GM12878 (cell line): ENCODE measurements at regions not wholly inside any gene's neighbourhood (a gene's known extent, or its start where the extent isn't known, plus 50 kb on each side); places are given as distances from the start of the nearest gene placed in this dataset.

ENCODE experiments used
- ATAC-seq: fragments of 200-7000 bp; cut with Tn5 transposase; 3 replicates; pipeline ENCODE4 v1.9.1; 2020; ENCODE audit warnings: mild to moderate bottlenecking, moderate library complexity
- BruUV-seq: library from RNA; stranded (reverse); fragments of 400-500 nt; replicated peaks from 2 replicates; lab custom pipeline; 2021; lab: Mats Ljungman, UMichigan
- CTCF ChIA-PET: fragments of 300-600 bp; sonication (Branson Sonifier 250); formaldehyde crosslinking; extraction: SDS; loops from one replicate; lab custom pipeline; 2021; ENCODE audit warnings: inconsistent platforms; lab: Yijun Ruan, JAX
- POLR2A ChIA-PET: fragments of 350-600 bp; formaldehyde crosslinking; extraction: SDS; loops from one replicate; lab custom pipeline; 2021; ENCODE audit warnings: inconsistent platforms; lab: Charles Lee
- RAD21 ChIA-PET: fragments of 300-600 bp; sonication (Branson Sonifier 250); formaldehyde crosslinking; loops from one replicate; lab custom pipeline; 2023; ENCODE audit warnings: antibody characterized with exemption; ENCODE audit not compliant: unreplicated experiment; lab: Charles Lee
- SMC1A ChIA-PET: fragments of 300-600 bp; sonication (Branson Sonifier 250); formaldehyde crosslinking; loops from one replicate; lab custom pipeline; 2023; ENCODE audit not compliant: unreplicated experiment, uncharacterized antibody; lab: Charles Lee
- DNase-seq: peaks from one replicate; pipeline ENCODE4 v3.0.0-alpha.2; 2011; ENCODE audit warnings: low read depth, low spot score
- FAIRE-seq: peaks from 3 replicates; lab custom pipeline; 2011; peaks lifted over from hg19 to GRCh38; lab: Jason Lieb, UNC
- H2AFZ ChIP-seq: 2 replicates; pipeline ENCODE4 v1.6.0; 2011; ENCODE audit warnings: low read depth, low read length, control low read depth; ENCODE audit not compliant: control insufficient read depth
- H3K27ac ChIP-seq: 2 replicates; pipeline ENCODE4 v1.5.1; 2011; ENCODE audit warnings: control low read depth; ENCODE audit not compliant: control insufficient read depth, insufficient read depth
- H3K27me3 ChIP-seq, 2 experiments: replicated peaks in 1 of 2; 2 replicates each; pipeline versions ENCODE4 v1.6.0 to v1.6.1; 2011; ENCODE audit warnings: low read length in 1 of 2; ENCODE audit not compliant: control insufficient read depth in 2 of 2, insufficient read depth in 2 of 2
- H3K36me3 ChIP-seq, 2 experiments: 2 replicates each; pipeline ENCODE4 v1.5.1; 2011; ENCODE audit warnings: low read length in 1 of 2; ENCODE audit not compliant: control insufficient read depth in 2 of 2, insufficient read depth in 2 of 2
- H3K4me1 ChIP-seq: 2 replicates; pipeline ENCODE4 v1.6.1; 2011; ENCODE audit warnings: mild to moderate bottlenecking, low read length, moderate library complexity, mixed read lengths; ENCODE audit not compliant: control insufficient read depth, insufficient read depth
- H3K4me2 ChIP-seq: 2 replicates; pipeline ENCODE4 v1.6.0; 2011; ENCODE audit warnings: control low read depth; ENCODE audit not compliant: control insufficient read depth, insufficient read depth
- H3K4me3 ChIP-seq: fragments of 200-600 bp; sonication (generic); 2 replicates; pipeline ENCODE4 v1.5.1; 2016
- H3K79me2 ChIP-seq: 2 replicates; pipeline ENCODE4 v1.6.0; 2011; ENCODE audit warnings: low read length; ENCODE audit not compliant: control insufficient read depth, insufficient read depth
- H3K9ac ChIP-seq: 2 replicates; pipeline ENCODE4 v1.8.0; 2011; ENCODE audit warnings: low read length, control low read depth, mixed read lengths; ENCODE audit not compliant: control insufficient read depth, insufficient read depth
- H3K9me3 ChIP-seq: replicated peaks from 3 replicates; pipeline ENCODE4 v1.5.1; 2011; ENCODE audit warnings: mild to moderate bottlenecking, low read length; ENCODE audit not compliant: control insufficient read depth, insufficient read depth
- H4K20me1 ChIP-seq: 2 replicates; pipeline ENCODE4 v1.6.0; 2011; ENCODE audit not compliant: control insufficient read depth, insufficient read depth
- ATF7 ChIP-seq: fragments of 450-650 bp; IDR thresholded peaks from 2 replicates; pipeline ENCODE4 v1.6.1; 2016; ENCODE audit warnings: low read depth, mild to moderate bottlenecking
- BCL11A ChIP-seq: IDR thresholded peaks from 2 replicates; pipeline ENCODE4 v1.6.1; 2011; ENCODE audit warnings: low read depth, low read length
- BHLHE40 ChIP-seq, 2 experiments: fragments of 450-650 bp in 1 of 2; IDR thresholded peaks; 2 replicates each; pipeline ENCODE4 v1.6.1; 2011 to 2017; ENCODE audit warnings: low read depth in 2 of 2, borderline replicate concordance in 1 of 2, improper control_type of control experiment in 1 of 2, low read length in 1 of 2, mild to moderate bottlenecking in 1 of 2
- BRCA1 ChIP-seq: IDR thresholded peaks from 2 replicates; pipeline ENCODE4 v1.6.1; 2011; ENCODE audit warnings: low read depth, low read length, improper control_type of control experiment
- DPF2 ChIP-seq: fragments of 450-650 bp; IDR thresholded peaks from 2 replicates; pipeline ENCODE4 v1.6.1; 2017; ENCODE audit warnings: mild to moderate bottlenecking
- IKZF2 ChIP-seq, 2 experiments: fragments of 450-650 bp; IDR thresholded peaks; 2 replicates each; pipeline ENCODE4 v1.6.1; 2017; ENCODE audit warnings: mild to moderate bottlenecking in 2 of 2, moderate library complexity in 2 of 2
- MEF2A ChIP-seq: IDR thresholded peaks from 2 replicates; pipeline ENCODE4 v1.6.1; 2011; ENCODE audit warnings: low read depth, mild to moderate bottlenecking, low read length, moderate library complexity; ENCODE audit not compliant: insufficient read depth
- MLLT1 ChIP-seq: fragments of 450-650 bp; IDR thresholded peaks from 2 replicates; pipeline ENCODE4 v1.6.1; 2016; ENCODE audit warnings: mild to moderate bottlenecking
- PKNOX1 ChIP-seq: fragments of 450-650 bp; IDR thresholded peaks from 2 replicates; pipeline ENCODE4 v1.6.1; 2016; ENCODE audit warnings: mild to moderate bottlenecking
- POLR2AphosphoS2 ChIP-seq: IDR thresholded peaks from 2 replicates; pipeline ENCODE4 v1.6.1; 2011; ENCODE audit warnings: low read depth, mild to moderate bottlenecking, low read length, improper control_type of control experiment, moderate library complexity
- POLR2AphosphoS5 ChIP-seq: IDR thresholded peaks from 2 replicates; pipeline ENCODE4 v1.6.1; 2011; ENCODE audit warnings: mild to moderate bottlenecking, low read length, inconsistent platforms
- POU2F2 ChIP-seq: IDR thresholded peaks from 3 replicates; pipeline ENCODE4 v1.6.1; 2011; ENCODE audit warnings: low read depth, mild to moderate bottlenecking, low read length, borderline replicate concordance
- TCF3 ChIP-seq: IDR thresholded peaks from 2 replicates; pipeline ENCODE4 v1.6.1; 2012; ENCODE audit warnings: low read depth, mild to moderate bottlenecking, low read length, borderline replicate concordance; ENCODE audit not compliant: insufficient read depth
- ZNF207 ChIP-seq: fragments of 450-650 bp; IDR thresholded peaks from 2 replicates; pipeline ENCODE4 v1.6.1; 2014; ENCODE audit warnings: antibody characterized with exemption, mild to moderate bottlenecking, borderline replicate concordance
- WGBS: methylation state at CpG from one replicate; pipeline ENCODE4 v1.1.6; 2016; ENCODE audit warnings: low lambda C conversion rate; ENCODE audit not compliant: insufficient replicate concordance, insufficient coverage; ENCODE audit errors: missing lambda C conversion rate; 5-methylcytosine and 5-hydroxymethylcytosine counted together
- in situ Hi-C: fragments of 300-500 bp; cut with MboI; formaldehyde crosslinking; loops from 9 replicates; pipeline ENCODE4 v1.14.3; 2018; ENCODE audit warnings: mixed read lengths
- intact Hi-C: fragments of 100-400 bp; cut with micrococcal nuclease; formaldehyde crosslinking; loops from one replicate; pipeline ENCODE4 v1.14.2; 2022; ENCODE audit not compliant: unreplicated experiment

GRCh38 chr10:4407783-4408182 is 418.2 kb upstream of the AKR1E2 start:
- no peak overlapping the region for H3K27ac ChIP-seq
- no peak for ATAC-seq
- SMC1A ChIA-PET: no interaction called here
- intact Hi-C loops (no loop called here), in situ Hi-C loops (no loop called here)
- RAD21 ChIA-PET: no interaction called here
- no peak overlapping the region for H3K9ac ChIP-seq
- no peak for DNase-seq
- TF ChIP-seq POLR2AphosphoS2: no peak
- no peak for TF ChIP-seq BCL11A
- TF ChIP-seq POLR2AphosphoS5: no peak
- no peak for TF ChIP-seq POU2F2
- TF ChIP-seq ZNF207: no peak
- no peak for TF ChIP-seq MEF2A
- TF ChIP-seq TCF3: no peak
- TF ChIP-seq BRCA1: no peak
- no peak for TF ChIP-seq PKNOX1
- no peak for TF ChIP-seq MLLT1
- no peak for TF ChIP-seq IKZF2 (IDR thresholded peaks at IDR 0.05)
- TF ChIP-seq DPF2: no peak
- no peak for TF ChIP-seq ATF7
- TF ChIP-seq BHLHE40 (IDR thresholded peaks at IDR 0.05; ENCODE audit: borderline replicate concordance in 1 of 2, low read depth in 2 of 2, low read length in 1 of 2): no peak
- H3K4me2 ChIP-seq: no peak overlapping the region
- WGBS: 33% methylated on average over 1 of the region's 1 CpG
- H4K20me1 ChIP-seq: no peaks in the 10 kb centered on the region
- FAIRE-seq: no peak
- POLR2A ChIA-PET: no interaction called here
- H3K27me3 ChIP-seq: no peaks in the 10 kb centered on the region
- CTCF ChIA-PET: no interaction called here
- no peaks in the 10 kb centered on the region for H3K36me3 ChIP-seq
- no peaks in the 10 kb centered on the region for H3K9me3 ChIP-seq
- H3K79me2 ChIP-seq: no peaks in the 10 kb centered on the region
- BruUV-seq: no TSS peak
- H2AFZ ChIP-seq: no peak overlapping the region
- H3K4me3 ChIP-seq: no peak overlapping the region
- no peaks in the 10 kb centered on the region for H3K4me1 ChIP-seq
